Upper lobe of left lung (tissue), 4 donors: ENCODE measurements at regions not wholly inside any gene's neighbourhood (a gene's known extent, or its start where the extent isn't known, plus 50 kb on each side); places are given as distances from the start of the nearest gene placed in this dataset.

Experiments used
- CTCF ChIP-seq, 6 experiments: fragments of 450-650 bp in 4 of 6; fragments of 200-600 bp in 2 of 6; sonication (generic) in 2 of 6; IDR thresholded peaks; one replicate each; pipeline ENCODE4 v1.5.1; 2016 to 2019; ENCODE audit warnings: antibody characterized with exemption in 6 of 6
- POLR2A ChIP-seq, 4 donors: fragments of 450-650 bp; IDR thresholded peaks; one replicate each; pipeline ENCODE4 v1.5.1; 2016 to 2017; ENCODE audit warnings: antibody characterized with exemption in 4 of 4, mild to moderate bottlenecking in 2 of 4
- POLR2AphosphoS5 ChIP-seq, 2 donors: sonication (generic); formaldehyde crosslinking; IDR thresholded peaks; one replicate each; pipeline ENCODE4 v1.5.1; 2017; ENCODE audit warnings: antibody characterized with exemption in 2 of 2

DNA sequence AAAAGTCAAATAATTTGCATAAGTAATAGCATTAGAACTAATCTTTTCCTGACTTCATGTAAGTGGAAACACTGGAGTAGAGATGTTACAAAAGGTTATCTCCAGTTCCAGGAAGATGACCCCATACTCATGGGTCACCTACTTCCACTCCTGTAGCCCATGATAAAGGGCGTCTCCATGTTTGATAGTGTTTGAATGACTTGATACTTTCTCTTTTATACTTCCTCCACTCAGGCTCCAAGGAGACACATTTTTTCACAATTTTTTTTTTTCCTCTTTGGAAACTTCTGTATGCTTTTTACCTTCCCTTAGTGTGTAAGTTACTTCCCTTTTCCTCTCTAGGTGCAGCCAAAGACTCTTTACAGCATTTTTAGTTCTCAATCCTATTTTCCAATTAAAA lies 382.1 kb upstream of the B3GALT2 start:
- no peak for TF ChIP-seq CTCF (IDR thresholded peaks at IDR 0.05)
- TF ChIP-seq POLR2A (IDR thresholded peaks at IDR 0.05): no peak
- no peak for TF ChIP-seq POLR2AphosphoS5 (IDR thresholded peaks at IDR 0.05)
